Transverse colon (tissue), 4 donors: ENCODE measurements at regions not wholly inside any gene's neighbourhood (a gene's known extent, or its start where the extent isn't known, plus 50 kb on each side); places are given as distances from the start of the nearest gene placed in this dataset.
A peak's percentile ranks its signal among the peaks of the same experiment; 100 is the strongest.

Experiments
- DNase-seq: peaks from one replicate; pipeline ENCODE4 v3.0.0-alpha.2; 2019
- H3K27ac ChIP-seq, 4 donors: fragments of 200-600 bp; sonication (generic); 2 replicates each; pipeline ENCODE4 v1.5.1; 2016 to 2018; ENCODE audit warnings: inconsistent platforms in 4 of 4
- H3K27me3 ChIP-seq: fragments of 200-600 bp; sonication (generic); 2 replicates; pipeline ENCODE4 v1.5.1; 2017; ENCODE audit warnings: inconsistent platforms
- H3K36me3 ChIP-seq, 4 donors: fragments of 200-600 bp; sonication (generic); 2 replicates each; pipeline ENCODE4 v1.5.1; 2017 to 2019; ENCODE audit warnings: inconsistent platforms in 4 of 4
- H3K4me1 ChIP-seq, 4 donors: fragments of 200-600 bp; sonication (generic); 2 replicates each; pipeline ENCODE4 v1.5.1; 2017 to 2020; ENCODE audit warnings: inconsistent platforms in 4 of 4
- H3K4me3 ChIP-seq, 4 donors: fragments of 200-600 bp; sonication (generic); 1 replicate in 1 of 4; 2 replicates in 3 of 4; pipeline versions ENCODE4 v1.5.1 to v1.6.1; 2017 to 2019; ENCODE audit warnings: inconsistent platforms in 4 of 4
- H3K9me3 ChIP-seq, 2 donors: fragments of 200-600 bp; sonication (generic); 2 replicates each; pipeline ENCODE4 v1.5.1; 2017 to 2019; ENCODE audit warnings: inconsistent platforms in 2 of 2
- EP300 ChIP-seq: sonication (generic); formaldehyde crosslinking; IDR thresholded peaks from one replicate; pipeline ENCODE4 v1.6.1; 2017; ENCODE audit warnings: antibody characterized with exemption, low read depth
- POLR2A ChIP-seq: fragments of 450-650 bp; IDR thresholded peaks from one replicate; pipeline ENCODE4 v1.6.1; 2016; ENCODE audit warnings: antibody characterized with exemption, mild to moderate bottlenecking, moderate library complexity
- POLR2AphosphoS5 ChIP-seq, 3 donors: sonication (generic); formaldehyde crosslinking; IDR thresholded peaks; one replicate each; pipeline ENCODE4 v1.6.1; 2016; ENCODE audit warnings: antibody characterized with exemption in 3 of 3
- WGBS, 2 donors: methylation state at CpG; one replicate each; pipeline ENCODE4 v1.1.5; 2018; ENCODE audit warnings: low coverage in 1 of 2; 5-methylcytosine and 5-hydroxymethylcytosine counted together
- in situ Hi-C, 4 donors: fragments of 200-750 bp; cut with MboI; loops; one replicate each; pipeline versions ENCODE4 v1.15.0 to v1.15.1; 2017; ENCODE audit warnings: low sequenced_read_pairs in 3 of 4, low pct_ligation_motif_present in 1 of 4, low pct_unique_long_range_greater_than_20kb in 1 of 4
- intact Hi-C: fragments of 100-400 bp; cut with DNase I; formaldehyde crosslinking; loops from one replicate; pipeline ENCODE4 v1.15.1; 2023; ENCODE audit warnings: low total_unique reads
- TF ChIP-seq, protein P1 (sequence below), 5 experiments: fragments of 200-600 bp in 3 of 5; fragments of 450-650 bp in 2 of 5; sonication (generic) in 3 of 5; IDR thresholded peaks; 1 replicate in 2 of 5; 2 replicates in 3 of 5; pipeline ENCODE4 v1.5.1; 2016 to 2017; ENCODE audit warnings: antibody characterized with exemption in 5 of 5, inconsistent platforms in 3 of 5, mild to moderate bottlenecking in 2 of 5, moderate library complexity in 1 of 5

DNA sequence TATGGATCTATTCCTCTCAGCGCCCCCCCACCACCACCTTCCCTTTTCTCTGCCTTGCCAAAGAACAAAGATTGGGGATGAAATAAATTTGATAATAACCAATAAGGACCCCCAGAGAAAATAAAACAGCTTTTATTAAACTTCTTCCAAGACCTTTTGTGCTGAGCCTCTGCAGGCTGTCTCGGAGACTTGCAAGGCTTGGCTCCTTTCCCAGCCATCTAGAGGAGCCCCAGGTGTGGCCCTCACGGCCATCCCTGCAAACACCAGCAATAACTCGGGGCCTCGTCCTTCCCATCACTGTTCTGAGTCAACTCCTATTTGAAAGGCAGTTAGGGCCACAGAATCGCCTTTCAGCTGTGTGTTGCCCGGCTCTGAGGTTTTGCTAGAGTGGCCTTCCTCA lies 51.2 kb upstream of the LMO1 start:
- TF ChIP-seq POLR2AphosphoS5 (IDR thresholded peaks at IDR 0.05) (no peak), EP300 (no peak), POLR2A (no peak)
- TF ChIP-seq, protein P1, sequence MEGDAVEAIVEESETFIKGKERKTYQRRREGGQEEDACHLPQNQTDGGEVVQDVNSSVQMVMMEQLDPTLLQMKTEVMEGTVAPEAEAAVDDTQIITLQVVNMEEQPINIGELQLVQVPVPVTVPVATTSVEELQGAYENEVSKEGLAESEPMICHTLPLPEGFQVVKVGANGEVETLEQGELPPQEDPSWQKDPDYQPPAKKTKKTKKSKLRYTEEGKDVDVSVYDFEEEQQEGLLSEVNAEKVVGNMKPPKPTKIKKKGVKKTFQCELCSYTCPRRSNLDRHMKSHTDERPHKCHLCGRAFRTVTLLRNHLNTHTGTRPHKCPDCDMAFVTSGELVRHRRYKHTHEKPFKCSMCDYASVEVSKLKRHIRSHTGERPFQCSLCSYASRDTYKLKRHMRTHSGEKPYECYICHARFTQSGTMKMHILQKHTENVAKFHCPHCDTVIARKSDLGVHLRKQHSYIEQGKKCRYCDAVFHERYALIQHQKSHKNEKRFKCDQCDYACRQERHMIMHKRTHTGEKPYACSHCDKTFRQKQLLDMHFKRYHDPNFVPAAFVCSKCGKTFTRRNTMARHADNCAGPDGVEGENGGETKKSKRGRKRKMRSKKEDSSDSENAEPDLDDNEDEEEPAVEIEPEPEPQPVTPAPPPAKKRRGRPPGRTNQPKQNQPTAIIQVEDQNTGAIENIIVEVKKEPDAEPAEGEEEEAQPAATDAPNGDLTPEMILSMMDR (IDR thresholded peaks at IDR 0.05), result no peak
- no peaks in the 10 kb centered on the region for H3K36me3 ChIP-seq
- in situ Hi-C loops (no loop called here), intact Hi-C loops (no loop called here)
- DNase-seq, result no peak
- no peaks in the 10 kb centered on the region for H3K27me3 ChIP-seq
- no peaks in the 10 kb centered on the region for H3K9me3 ChIP-seq
- peak overlapping the region in 2 of 4 donors; percentile 23 to 58 for H3K27ac ChIP-seq
- H3K4me3 ChIP-seq, result no peak overlapping the region
- WGBS, 2 donors, result 53% methylated on average over 7 of the region's 7 CpGs; no CpG with 5 or more reads in 1 of the 2 donors
- peaks cover 0 to 3% (median 0%) of the 10 kb centered on the region in 4 donors for H3K4me1 ChIP-seq

DNA sequence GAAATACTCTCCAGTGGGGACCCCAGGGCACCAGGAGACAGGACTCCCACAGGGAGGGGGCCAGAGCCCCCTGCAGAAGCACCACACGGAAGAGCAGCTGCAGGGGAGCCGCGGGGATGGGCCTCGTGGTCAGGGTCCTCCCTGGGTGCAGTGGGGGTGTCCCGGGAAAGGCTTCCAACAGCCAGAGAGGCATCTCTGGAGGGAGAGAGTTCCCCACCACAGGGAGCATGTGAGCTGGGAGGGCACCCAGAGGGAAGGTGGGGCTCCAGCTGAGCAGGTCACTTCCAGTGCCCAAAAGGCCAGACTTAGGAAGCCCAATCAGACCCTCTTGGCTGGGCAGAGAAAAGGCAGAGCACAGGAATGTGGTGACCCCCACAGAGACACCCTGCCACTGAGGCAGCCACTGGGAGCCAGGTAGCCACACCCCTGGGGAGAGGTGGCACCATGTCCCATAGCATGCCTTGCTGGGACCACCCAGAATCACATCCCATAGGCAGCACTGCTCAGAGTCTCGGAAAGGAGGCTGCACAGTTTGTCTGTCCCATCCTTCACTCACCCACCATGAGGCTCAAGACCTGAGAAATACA lies 49.9 kb upstream of the LMO1 start:
- no peak overlapping the region for H3K4me3 ChIP-seq
- DNase-seq, result no peak
- TF ChIP-seq POLR2A (no peak), EP300 (no peak), POLR2AphosphoS5 (IDR thresholded peaks at IDR 0.05) (no peak)
- TF ChIP-seq, protein P1 (IDR thresholded peaks at IDR 0.05), result no peak
- no peaks in the 10 kb centered on the region for H3K27me3 ChIP-seq
- in situ Hi-C loops, result no loop called here
- no peak overlapping the region for H3K27ac ChIP-seq
- H3K36me3 ChIP-seq, result no peaks in the 10 kb centered on the region
- WGBS, 2 donors, result 85% methylated on average over 6 of the region's 6 CpGs; no CpG with 5 or more reads in 1 of the 2 donors
- no peaks in the 10 kb centered on the region for H3K9me3 ChIP-seq
- H3K4me1 ChIP-seq, result peaks cover 0 to 3% (median 0%) of the 10 kb centered on the region in 4 donors
- intact Hi-C loops, result no loop called here
